CD14-positive monocyte (primary cell): ENCODE measurements at regions not wholly inside any gene's neighbourhood (a gene's known extent, or its start where the extent isn't known, plus 50 kb on each side); places are given as distances from the start of the nearest gene placed in this dataset.

Experiments
- DNase-seq, 3 donors: peaks; one replicate each; pipeline ENCODE4 v3.0.0-alpha.2; 2011 to 2022
- H2AFZ ChIP-seq: 2 replicates; pipeline ENCODE4 v1.6.0; 2012; ENCODE audit warnings: mild to moderate bottlenecking, low read depth, low read length, inconsistent platforms; ENCODE audit not compliant: insufficient read depth, poor library complexity, severe bottlenecking
- H3K27ac ChIP-seq, 2 donors: 1 replicate in 1 of 2; 2 replicates in 1 of 2; pipeline ENCODE4 v1.5.1; 2012 to 2013; ENCODE audit warnings: low read length in 2 of 2, control low read depth in 1 of 2, inconsistent platforms in 1 of 2, low read depth in 1 of 2, mild to moderate bottlenecking in 1 of 2
- H3K27me3 ChIP-seq, 2 donors: one replicate each; pipeline versions ENCODE4 v1.6.0 to v1.6.1; 2011 to 2013; ENCODE audit warnings: low read length in 2 of 2; ENCODE audit not compliant: control insufficient read depth in 2 of 2, insufficient read depth in 2 of 2
- H3K36me3 ChIP-seq, 2 donors: replicated peaks in 1 of 2; 1 replicate in 1 of 2; 2 replicates in 1 of 2; pipeline versions ENCODE4 v1.5.1 to v1.6.1; 2012 to 2013; ENCODE audit warnings: low read length in 2 of 2, control low read depth in 1 of 2, inconsistent platforms in 1 of 2, mild to moderate bottlenecking in 1 of 2; ENCODE audit not compliant: insufficient read depth in 2 of 2, control insufficient read depth in 1 of 2
- H3K4me1 ChIP-seq, 2 donors: 1 replicate in 1 of 2; 2 replicates in 1 of 2; pipeline versions ENCODE4 v1.5.1 to v1.6.1; 2012 to 2013; ENCODE audit warnings: low read length in 2 of 2, control low read depth in 1 of 2, inconsistent platforms in 1 of 2, mild to moderate bottlenecking in 1 of 2, moderate library complexity in 1 of 2; ENCODE audit not compliant: insufficient read depth in 2 of 2, control insufficient read depth in 1 of 2
- H3K4me2 ChIP-seq: replicated peaks from 2 replicates; pipeline ENCODE3; 2012; ENCODE audit warnings: low read length, moderate library complexity, mild to moderate bottlenecking; ENCODE audit not compliant: poor library complexity, severe bottlenecking; ENCODE audit errors: extremely low read depth
- H3K4me3 ChIP-seq, 3 experiments: fragments of 200-600 bp in 1 of 3; sonication (generic) in 1 of 3; replicated peaks in 1 of 3; 1 replicate in 2 of 3; 2 replicates in 1 of 3; pipeline ENCODE4 v1.5.1; 2011 to 2013; ENCODE audit warnings: low read length in 3 of 3, mild to moderate bottlenecking in 3 of 3, control low read depth in 2 of 3, low read depth in 2 of 3, inconsistent platforms in 1 of 3, moderate library complexity in 1 of 3
- H3K79me2 ChIP-seq: 2 replicates; pipeline ENCODE4 v1.6.0; 2012; ENCODE audit warnings: mild to moderate bottlenecking, control low read depth, inconsistent platforms, low read length, moderate library complexity; ENCODE audit not compliant: insufficient read depth
- H3K9ac ChIP-seq: 2 replicates; pipeline ENCODE4 v1.6.0; 2017; ENCODE audit warnings: low read length, mild to moderate bottlenecking; ENCODE audit not compliant: insufficient read depth, poor library complexity, severe bottlenecking
- H3K9me3 ChIP-seq, 2 donors: replicated peaks in 1 of 2; 1 replicate in 1 of 2; 2 replicates in 1 of 2; pipeline versions ENCODE4 v1.5.1 to v1.6.1; 2012 to 2013; ENCODE audit warnings: low read length in 2 of 2, control low read depth in 1 of 2; ENCODE audit not compliant: control insufficient read depth in 1 of 2, insufficient read depth in 1 of 2
- H4K20me1 ChIP-seq: 2 replicates; pipeline ENCODE4 v1.6.0; 2012; ENCODE audit warnings: mild to moderate bottlenecking, low read length, control low read depth, moderate library complexity; ENCODE audit not compliant: insufficient read depth
- H3K27ac Mint-ChIP-seq, 7 donors: one replicate each; pipeline ENCODE4 v1.8.0; 2020; ENCODE audit warnings: mild to moderate bottlenecking in 7 of 7, mixed read lengths in 7 of 7, moderate library complexity in 6 of 7, inconsistent platforms in 2 of 7
- H3K27me3 Mint-ChIP-seq, 3 donors: one replicate each; pipeline ENCODE4 v1.8.0; 2021 to 2022; ENCODE audit warnings: low read depth in 3 of 3, mild to moderate bottlenecking in 3 of 3, mixed read lengths in 3 of 3, moderate library complexity in 3 of 3, inconsistent platforms in 1 of 3
- H3K36me3 Mint-ChIP-seq, 2 donors: one replicate each; pipeline ENCODE4 v1.8.0; 2020; ENCODE audit warnings: mixed read lengths in 2 of 2, inconsistent platforms in 1 of 2, mild to moderate bottlenecking in 1 of 2
- H3K4me1 Mint-ChIP-seq: one replicate; pipeline ENCODE4 v1.8.0; 2020; ENCODE audit warnings: mild to moderate bottlenecking, mixed read lengths
- H3K4me3 Mint-ChIP-seq, 2 donors: one replicate each; pipeline ENCODE4 v1.8.0; 2020; ENCODE audit warnings: mild to moderate bottlenecking in 2 of 2, mixed read lengths in 2 of 2, moderate library complexity in 1 of 2
- H3K9me3 Mint-ChIP-seq, 7 donors: one replicate each; pipeline ENCODE4 v1.8.0; 2020 to 2022; ENCODE audit warnings: mixed read lengths in 7 of 7, mild to moderate bottlenecking in 6 of 7, moderate library complexity in 6 of 7, inconsistent platforms in 2 of 7
- WGBS: methylation state at CpG from one replicate; pipeline ENCODE4 v1.1.5; 2013; ENCODE audit warnings: missing lambda C conversion rate; ENCODE audit not compliant: insufficient coverage; 5-methylcytosine and 5-hydroxymethylcytosine counted together
- intact Hi-C, 2 donors: fragments of 100-400 bp; cut with micrococcal nuclease; formaldehyde crosslinking; loops; one replicate each; pipeline versions ENCODE4 v1.15.0 to v1.15.1; 2023
- TF ChIP-seq, protein P1 (sequence below): fragments of 200-600 bp; IDR thresholded peaks from one replicate; pipeline ENCODE4 v1.8.0; 2022; ENCODE audit warnings: antibody characterized with exemption, mild to moderate bottlenecking

DNA sequence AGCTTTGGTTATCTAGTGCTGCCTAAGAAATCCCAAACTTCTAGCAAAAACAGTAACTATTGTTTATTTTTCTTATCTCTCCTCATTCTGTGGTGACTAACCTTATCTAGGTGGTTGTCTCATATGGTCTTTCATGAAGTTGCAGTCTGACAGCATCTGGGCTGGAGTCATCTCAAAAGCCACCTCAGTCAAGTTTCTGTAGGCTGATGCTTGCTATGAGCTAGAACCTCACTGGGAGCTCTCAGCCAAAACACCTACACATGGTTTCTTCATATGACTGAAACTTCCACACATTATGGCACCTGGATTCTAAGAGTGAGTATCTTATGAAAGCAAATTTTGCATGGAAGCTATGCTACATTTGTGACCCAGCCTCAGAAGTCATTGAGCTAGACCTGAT is 596.4 kb upstream of the VRK2 start:
- Histone ChIP-seq H2AFZ (no peak overlapping the region), H3K4me2 (no peak overlapping the region), H3K4me3 (no peak overlapping the region), H3K4me1 (no peaks in the 10 kb centered on the region), H3K27me3 (no peaks in the 10 kb centered on the region), H3K27ac (no peak overlapping the region), H4K20me1 (no peaks in the 10 kb centered on the region), H3K9ac (no peak overlapping the region), H3K79me2 (no peaks in the 10 kb centered on the region), H3K9me3 (no peaks in the 10 kb centered on the region), H3K36me3 (no peaks in the 10 kb centered on the region)
- intact Hi-C loops = loop anchor here in 1 of 2 donors (10.0 kb wide), 1 partner anchor 45 kb away; no protein-coding TSS in a partner anchor
- Mint-ChIP-seq H3K4me1 (peaks cover under 1% of the 10 kb centered on the region), H3K27ac (no peak overlapping the region), H3K27me3 (no peaks in the 10 kb centered on the region), H3K4me3 (no peak overlapping the region), H3K36me3 (no peaks in the 10 kb centered on the region), H3K9me3 (no peaks in the 10 kb centered on the region)
- TF ChIP-seq, protein P1, sequence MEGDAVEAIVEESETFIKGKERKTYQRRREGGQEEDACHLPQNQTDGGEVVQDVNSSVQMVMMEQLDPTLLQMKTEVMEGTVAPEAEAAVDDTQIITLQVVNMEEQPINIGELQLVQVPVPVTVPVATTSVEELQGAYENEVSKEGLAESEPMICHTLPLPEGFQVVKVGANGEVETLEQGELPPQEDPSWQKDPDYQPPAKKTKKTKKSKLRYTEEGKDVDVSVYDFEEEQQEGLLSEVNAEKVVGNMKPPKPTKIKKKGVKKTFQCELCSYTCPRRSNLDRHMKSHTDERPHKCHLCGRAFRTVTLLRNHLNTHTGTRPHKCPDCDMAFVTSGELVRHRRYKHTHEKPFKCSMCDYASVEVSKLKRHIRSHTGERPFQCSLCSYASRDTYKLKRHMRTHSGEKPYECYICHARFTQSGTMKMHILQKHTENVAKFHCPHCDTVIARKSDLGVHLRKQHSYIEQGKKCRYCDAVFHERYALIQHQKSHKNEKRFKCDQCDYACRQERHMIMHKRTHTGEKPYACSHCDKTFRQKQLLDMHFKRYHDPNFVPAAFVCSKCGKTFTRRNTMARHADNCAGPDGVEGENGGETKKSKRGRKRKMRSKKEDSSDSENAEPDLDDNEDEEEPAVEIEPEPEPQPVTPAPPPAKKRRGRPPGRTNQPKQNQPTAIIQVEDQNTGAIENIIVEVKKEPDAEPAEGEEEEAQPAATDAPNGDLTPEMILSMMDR = no peak
- DNase-seq = no peak

GRCh38 chr2:57452634-57453033 is 594.0 kb upstream of the VRK2 start:
- Histone ChIP-seq H3K27me3 (no peaks in the 10 kb centered on the region), H3K27ac (no peak overlapping the region), H3K4me3 (no peak overlapping the region), H3K79me2 (no peaks in the 10 kb centered on the region), H3K9me3 (no peaks in the 10 kb centered on the region), H2AFZ (no peak overlapping the region), H3K4me2 (no peak overlapping the region), H3K4me1 (no peaks in the 10 kb centered on the region), H4K20me1 (no peaks in the 10 kb centered on the region), H3K36me3 (no peaks in the 10 kb centered on the region), H3K9ac (no peak overlapping the region)
- no peak for DNase-seq
- TF ChIP-seq, protein P1 = no peak
- Mint-ChIP-seq H3K27ac (no peak overlapping the region), H3K4me3 (no peak overlapping the region), H3K9me3 (no peaks in the 10 kb centered on the region), H3K27me3 (no peaks in the 10 kb centered on the region), H3K4me1 (no peaks in the 10 kb centered on the region), H3K36me3 (no peaks in the 10 kb centered on the region)
- intact Hi-C loops = loop anchor here in 1 of 2 donors (10.0 kb wide), 1 partner anchor 48 kb away; no protein-coding TSS in a partner anchor
- 92% methylated on average over 1 of the region's 4 CpGs for WGBS
